Endothelial cell of umbilical vein (primary cell): ENCODE measurements at regions not wholly inside any gene's neighbourhood (a gene's known extent, or its start where the extent isn't known, plus 50 kb on each side); places are given as distances from the start of the nearest gene placed in this dataset.

ENCODE experiments used
- BruUV-seq: library from RNA; stranded (reverse); fragments of 400-500 nt; replicated peaks from 2 replicates; lab custom pipeline; 2021; lab: Mats Ljungman, UMichigan
- CTCF ChIA-PET: fragments of 300-600, 350-600 bp; sonication (Branson Sonifier 250); formaldehyde crosslinking; loops from one replicate; lab custom pipeline; 2021; ENCODE audit warnings: antibody characterized with exemption, inconsistent platforms; lab: Charles Lee
- POLR2A ChIA-PET: fragments of 300-600, 350-600 bp; sonication (Branson Sonifier 250); formaldehyde crosslinking; loops from one replicate; lab custom pipeline; 2021; ENCODE audit warnings: antibody characterized with exemption, inconsistent platforms; lab: Charles Lee
- DNase-seq: peaks from one replicate; pipeline ENCODE4 v3.0.0-alpha.2; 2011; ENCODE audit warnings: low read depth, low spot score
- FAIRE-seq: peaks from 2 replicates; lab custom pipeline; 2011; peaks lifted over from hg19 to GRCh38; lab: Jason Lieb, UNC
- H2AFZ ChIP-seq: 2 replicates; pipeline ENCODE4 v1.6.0; 2012; ENCODE audit warnings: low read depth, low read length, control low read depth, inconsistent platforms
- H3K27ac ChIP-seq: 2 replicates; pipeline ENCODE4 v1.5.1; 2011; ENCODE audit warnings: low read depth, mild to moderate bottlenecking, control low read depth, low read length, moderate library complexity; ENCODE audit not compliant: insufficient read depth
- H3K27me3 ChIP-seq, 2 experiments: 2 replicates each; pipeline versions ENCODE4 v1.6.0 to v1.6.1; 2011; ENCODE audit warnings: low read length in 2 of 2, mixed read lengths in 1 of 2; ENCODE audit not compliant: control insufficient read depth in 2 of 2, insufficient read depth in 2 of 2
- H3K36me3 ChIP-seq, 2 experiments: 2 replicates in 1 of 2; 3 replicates in 1 of 2; pipeline ENCODE4 v1.5.1; 2011; ENCODE audit warnings: low read length in 2 of 2, mild to moderate bottlenecking in 1 of 2, moderate library complexity in 1 of 2; ENCODE audit not compliant: control insufficient read depth in 2 of 2, insufficient read depth in 2 of 2; ENCODE audit errors: extremely low read depth in 1 of 2
- H3K4me1 ChIP-seq: 3 replicates; pipeline ENCODE4 v1.5.1; 2011; ENCODE audit warnings: mild to moderate bottlenecking, low read length; ENCODE audit not compliant: control insufficient read depth, insufficient read depth; ENCODE audit errors: extremely low read depth
- H3K4me2 ChIP-seq: 2 replicates; pipeline ENCODE4 v1.6.1; 2011; ENCODE audit warnings: low read length, control low read depth, mixed read lengths; ENCODE audit not compliant: insufficient read depth
- H3K4me3 ChIP-seq, 3 experiments: fragments of 200-600 bp in 1 of 3; sonication (generic), shearing (Covaris generic) in 1 of 3; replicated peaks in 1 of 3; 2 replicates each; pipeline ENCODE4 v1.5.1; 2011 to 2016; ENCODE audit warnings: control low read depth in 3 of 3, low read length in 3 of 3, mild to moderate bottlenecking in 2 of 3, inconsistent platforms in 1 of 3, low read depth in 1 of 3, moderate library complexity in 1 of 3; ENCODE audit not compliant: insufficient read depth in 1 of 3
- H3K79me2 ChIP-seq: 2 replicates; pipeline ENCODE4 v1.6.0; 2012; ENCODE audit warnings: low read length, inconsistent platforms; ENCODE audit not compliant: control insufficient read depth, insufficient read depth
- H3K9ac ChIP-seq: replicated peaks from 2 replicates; pipeline ENCODE3; 2011; ENCODE audit warnings: low read length, control low read depth; ENCODE audit not compliant: insufficient read depth; ENCODE audit errors: extremely low read depth
- H3K9me1 ChIP-seq: replicated peaks from 3 replicates; pipeline ENCODE4 v1.6.0; 2011; ENCODE audit warnings: mild to moderate bottlenecking, low read length; ENCODE audit not compliant: control insufficient read depth, insufficient read depth; ENCODE audit errors: extremely low read depth
- H3K9me3 ChIP-seq: replicated peaks from 2 replicates; pipeline ENCODE4 v1.5.1; 2012; ENCODE audit warnings: low read length, inconsistent platforms; ENCODE audit not compliant: control insufficient read depth, insufficient read depth
- H4K20me1 ChIP-seq: replicated peaks from 2 replicates; pipeline ENCODE3; 2011; ENCODE audit warnings: mild to moderate bottlenecking, low read length; ENCODE audit not compliant: control insufficient read depth, insufficient read depth; ENCODE audit errors: extremely low read depth
- EZH2 ChIP-seq: IDR thresholded peaks from 2 replicates; pipeline ENCODE4 v1.6.1; 2012; ENCODE audit warnings: borderline replicate concordance, low read depth, mild to moderate bottlenecking, moderate library complexity, low read length, inconsistent platforms; ENCODE audit not compliant: severe bottlenecking
- FOS ChIP-seq: IDR thresholded peaks from 2 replicates; pipeline ENCODE4 v1.6.1; 2011; ENCODE audit warnings: mild to moderate bottlenecking, low read length, moderate library complexity, borderline replicate concordance; ENCODE audit not compliant: insufficient read depth
- GATA2 ChIP-seq: IDR thresholded peaks from 2 replicates; pipeline ENCODE4 v1.7.0; 2011; ENCODE audit warnings: low read depth, mild to moderate bottlenecking, moderate library complexity, mixed read lengths, low read length; ENCODE audit not compliant: insufficient read length, insufficient read depth
- JUN ChIP-seq: IDR thresholded peaks from 2 replicates; pipeline ENCODE4 v1.6.1; 2011; ENCODE audit warnings: borderline replicate concordance, low read depth; ENCODE audit not compliant: insufficient read length, insufficient read depth
- MYC ChIP-seq: IDR thresholded peaks from one replicate; pipeline ENCODE4 v1.6.1; 2011; ENCODE audit warnings: mild to moderate bottlenecking, low read depth, low read length
- POLR2A ChIP-seq: IDR thresholded peaks from 2 replicates; pipeline ENCODE4 v1.6.1; 2012; ENCODE audit warnings: low read depth, mild to moderate bottlenecking, control low read depth, low read length
- POLR2AphosphoS5 ChIP-seq: IDR thresholded peaks from 2 replicates; pipeline ENCODE4 v1.6.1; 2012; ENCODE audit warnings: low read depth, mild to moderate bottlenecking, control low read depth, low read length, moderate library complexity; ENCODE audit not compliant: insufficient read depth
- dilution Hi-C: fragments of 300-500 bp; cut with MboI; formaldehyde crosslinking; loops from one replicate; pipeline ENCODE4 v1.15.0; 2019; ENCODE audit warnings: low sequenced_read_pairs; ENCODE audit not compliant: extremely low pct_ligation_motif_present
- intact Hi-C: fragments of 100-400 bp; cut with micrococcal nuclease; formaldehyde crosslinking; loops from one replicate; pipeline ENCODE4 v1.10.0; 2022
- TF ChIP-seq, protein P1 (sequence below), 2 donors: IDR thresholded peaks; 1 replicate in 1 of 2; 2 replicates in 1 of 2; pipeline ENCODE4 v1.5.1; 2011; ENCODE audit warnings: low read length in 2 of 2, mild to moderate bottlenecking in 2 of 2, moderate library complexity in 2 of 2, control low read depth in 1 of 2, inconsistent platforms in 1 of 2, low read depth in 1 of 2; ENCODE audit not compliant: insufficient read depth in 1 of 2; ENCODE audit errors: extremely low read depth in 1 of 2
- TF ChIP-seq, protein P2 (sequence below): IDR thresholded peaks from 2 replicates; pipeline ENCODE4 v1.6.1; 2011; ENCODE audit not compliant: insufficient read depth, insufficient read length

DNA sequence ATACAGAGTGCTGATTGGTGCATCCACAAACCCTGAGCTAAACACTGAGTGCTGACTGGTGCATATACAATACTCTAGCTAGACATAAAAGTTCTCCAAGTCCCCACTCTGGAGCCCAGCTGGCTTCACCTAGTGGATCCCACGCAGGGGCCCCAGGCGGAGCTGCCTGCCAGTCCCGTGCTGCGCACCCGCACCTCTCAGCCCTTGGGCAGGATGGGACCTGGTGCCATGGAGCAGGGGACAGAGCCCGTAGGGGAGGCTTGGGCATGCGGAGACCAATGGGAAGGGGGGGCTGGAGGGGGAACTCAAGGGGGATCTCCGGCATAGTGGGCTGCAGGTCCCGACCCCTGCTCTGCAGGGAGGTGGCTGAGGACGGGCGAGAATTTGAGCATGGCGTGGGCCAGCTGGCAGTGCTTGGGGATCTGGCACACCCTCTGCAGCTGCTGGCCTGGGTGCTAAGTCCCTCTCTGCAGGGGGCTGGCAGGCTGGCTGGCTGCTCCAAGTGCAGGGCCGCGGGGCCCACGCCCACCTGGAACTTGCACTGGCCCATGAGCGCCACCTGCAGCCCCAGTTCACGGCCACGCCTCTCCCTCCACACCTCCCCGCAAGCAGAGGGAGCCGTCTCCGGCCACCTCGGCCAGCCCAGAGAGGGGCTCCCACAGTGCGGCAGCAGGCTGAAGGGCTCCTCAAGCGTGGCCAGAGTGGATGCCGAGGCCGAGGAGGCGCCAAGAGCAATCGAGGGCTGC lies 104.9 kb downstream of the NTMT2 start:
- H3K4me1 ChIP-seq = no peaks in the 10 kb centered on the region
- H4K20me1 ChIP-seq = no peaks in the 10 kb centered on the region
- no TSS peak for BruUV-seq
- no peaks in the 10 kb centered on the region for H3K79me2 ChIP-seq
- H3K27me3 ChIP-seq = no peaks in the 10 kb centered on the region
- no peak overlapping the region for H2AFZ ChIP-seq
- H3K9me3 ChIP-seq = no peaks in the 10 kb centered on the region
- H3K4me3 ChIP-seq = no peak overlapping the region
- FAIRE-seq (no peak), DNase-seq (no peak)
- ChIA-PET CTCF (no interaction called here), POLR2A (no interaction called here)
- TF ChIP-seq FOS (no peak), POLR2AphosphoS5 (no peak), EZH2 (no peak), JUN (no peak), MYC (no peak), GATA2 (no peak), POLR2A (no peak)
- TF ChIP-seq, protein P1, sequence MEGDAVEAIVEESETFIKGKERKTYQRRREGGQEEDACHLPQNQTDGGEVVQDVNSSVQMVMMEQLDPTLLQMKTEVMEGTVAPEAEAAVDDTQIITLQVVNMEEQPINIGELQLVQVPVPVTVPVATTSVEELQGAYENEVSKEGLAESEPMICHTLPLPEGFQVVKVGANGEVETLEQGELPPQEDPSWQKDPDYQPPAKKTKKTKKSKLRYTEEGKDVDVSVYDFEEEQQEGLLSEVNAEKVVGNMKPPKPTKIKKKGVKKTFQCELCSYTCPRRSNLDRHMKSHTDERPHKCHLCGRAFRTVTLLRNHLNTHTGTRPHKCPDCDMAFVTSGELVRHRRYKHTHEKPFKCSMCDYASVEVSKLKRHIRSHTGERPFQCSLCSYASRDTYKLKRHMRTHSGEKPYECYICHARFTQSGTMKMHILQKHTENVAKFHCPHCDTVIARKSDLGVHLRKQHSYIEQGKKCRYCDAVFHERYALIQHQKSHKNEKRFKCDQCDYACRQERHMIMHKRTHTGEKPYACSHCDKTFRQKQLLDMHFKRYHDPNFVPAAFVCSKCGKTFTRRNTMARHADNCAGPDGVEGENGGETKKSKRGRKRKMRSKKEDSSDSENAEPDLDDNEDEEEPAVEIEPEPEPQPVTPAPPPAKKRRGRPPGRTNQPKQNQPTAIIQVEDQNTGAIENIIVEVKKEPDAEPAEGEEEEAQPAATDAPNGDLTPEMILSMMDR (IDR thresholded peaks at IDR 0.05; ENCODE audit: extremely low read depth in 1 of 2, insufficient read depth in 1 of 2, low read depth in 1 of 2, low read length in 2 of 2) = no peak
- TF ChIP-seq, protein P2, sequence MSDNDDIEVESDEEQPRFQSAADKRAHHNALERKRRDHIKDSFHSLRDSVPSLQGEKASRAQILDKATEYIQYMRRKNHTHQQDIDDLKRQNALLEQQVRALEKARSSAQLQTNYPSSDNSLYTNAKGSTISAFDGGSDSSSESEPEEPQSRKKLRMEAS = no peak
- no peak overlapping the region for H3K27ac ChIP-seq
- intact Hi-C loops = no loop called here
- H3K4me2 ChIP-seq = no peak overlapping the region
- no peaks in the 10 kb centered on the region for H3K36me3 ChIP-seq
- no peaks in the 10 kb centered on the region for H3K9me1 ChIP-seq
- dilution Hi-C loops = no loop called here
- no peak overlapping the region for H3K9ac ChIP-seq
